Raji (cell line): ENCODE measurements at regions not wholly inside any gene's neighbourhood (a gene's known extent, or its start where the extent isn't known, plus 50 kb on each side); places are given as distances from the start of the nearest gene placed in this dataset.

Experiments used
- POLR2A ChIP-seq: IDR thresholded peaks from 2 replicates; pipeline ENCODE4 v1.6.1; 2011; ENCODE audit warnings: low read depth, low read length, control low read depth; ENCODE audit not compliant: insufficient read depth

DNA sequence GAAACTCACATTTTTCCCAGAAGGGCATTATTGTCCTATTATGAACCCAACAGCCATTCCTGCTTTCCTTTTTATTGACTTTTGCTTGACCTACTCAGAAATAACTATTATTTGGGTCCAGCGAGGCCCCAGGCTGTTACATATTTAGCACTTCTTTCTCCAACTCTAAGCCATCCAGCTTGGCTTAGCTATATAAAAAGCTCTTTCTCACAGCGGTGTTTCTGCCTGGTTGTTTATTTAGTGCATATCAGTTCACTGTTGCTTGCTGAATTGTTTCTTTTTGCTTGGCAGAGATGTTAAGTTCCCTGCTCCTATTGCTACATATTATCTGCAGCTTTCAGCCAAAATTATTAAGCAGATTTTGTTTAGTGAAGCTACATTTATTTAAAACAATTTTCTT lies 1156.8 kb upstream of the SEMA6A start:
- no peak for TF ChIP-seq POLR2A

DNA sequence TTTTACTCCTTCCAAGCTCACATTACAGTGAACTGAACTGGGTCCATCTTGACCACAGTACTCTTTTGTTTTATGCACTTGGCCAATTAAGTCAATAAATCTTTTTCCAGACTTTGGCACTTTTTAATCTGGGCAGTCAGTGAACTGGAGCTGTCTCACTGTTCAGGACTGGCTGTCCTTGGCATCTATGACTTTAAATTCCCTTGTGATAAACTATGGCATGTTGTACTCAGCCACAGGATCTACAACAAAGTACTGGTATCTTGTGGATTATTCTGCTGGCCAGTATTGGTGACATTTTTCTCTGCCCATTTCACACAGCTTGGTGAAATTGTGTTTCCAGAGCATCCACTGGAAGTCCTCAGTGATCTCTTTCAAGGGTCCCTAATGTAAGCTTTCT lies 1144.8 kb upstream of the SEMA6A start:
- TF ChIP-seq POLR2A: no peak

DNA sequence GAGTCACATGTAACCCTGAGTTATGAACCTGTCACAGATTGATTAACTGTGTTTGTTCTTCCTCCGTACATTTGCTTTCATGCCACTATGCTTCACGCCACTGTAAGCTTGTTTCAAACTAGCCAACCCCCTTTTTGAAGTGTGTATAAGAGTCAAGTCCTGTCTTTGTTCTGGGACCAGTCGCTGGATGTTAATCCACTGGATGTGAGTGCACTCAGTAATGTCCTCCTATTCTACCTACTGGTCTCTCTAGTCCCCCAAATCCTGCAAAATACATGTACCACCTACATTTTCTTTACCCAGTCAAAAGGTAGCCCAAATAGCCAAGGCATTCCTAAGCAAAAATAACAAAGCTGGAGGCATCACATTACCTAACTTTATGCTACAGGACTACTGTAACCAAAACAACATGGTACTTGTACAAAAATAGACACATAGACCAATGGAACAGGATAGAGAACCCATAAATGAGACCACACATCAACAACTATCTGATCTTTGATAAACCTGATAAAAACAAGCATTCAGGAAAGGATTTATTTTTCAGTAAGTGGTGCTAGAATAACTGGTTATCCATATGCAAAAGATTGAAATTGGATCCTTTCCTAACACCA lies 1139.1 kb upstream of the SEMA6A start:
- TF ChIP-seq POLR2A: no peak

DNA sequence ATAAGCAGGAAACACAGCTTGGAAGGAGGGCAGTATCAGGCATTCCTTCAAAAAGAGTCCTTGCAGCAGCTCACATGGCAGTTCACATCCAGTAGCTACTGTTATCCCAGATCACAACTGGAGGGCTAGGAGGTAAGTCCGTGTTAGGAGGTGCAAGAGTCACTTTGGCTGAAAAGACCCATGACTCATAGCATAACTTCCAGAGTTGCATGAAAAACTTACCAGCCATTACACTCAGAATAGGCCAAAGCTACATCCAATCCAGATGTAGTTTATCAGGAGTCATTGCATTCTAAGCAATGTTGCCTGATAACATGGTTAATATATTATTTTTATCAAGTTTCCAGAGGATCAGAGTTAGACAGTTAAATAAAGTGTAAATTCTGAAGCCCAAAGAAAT lies 1126.4 kb upstream of the SEMA6A start:
- no peak for TF ChIP-seq POLR2A

DNA sequence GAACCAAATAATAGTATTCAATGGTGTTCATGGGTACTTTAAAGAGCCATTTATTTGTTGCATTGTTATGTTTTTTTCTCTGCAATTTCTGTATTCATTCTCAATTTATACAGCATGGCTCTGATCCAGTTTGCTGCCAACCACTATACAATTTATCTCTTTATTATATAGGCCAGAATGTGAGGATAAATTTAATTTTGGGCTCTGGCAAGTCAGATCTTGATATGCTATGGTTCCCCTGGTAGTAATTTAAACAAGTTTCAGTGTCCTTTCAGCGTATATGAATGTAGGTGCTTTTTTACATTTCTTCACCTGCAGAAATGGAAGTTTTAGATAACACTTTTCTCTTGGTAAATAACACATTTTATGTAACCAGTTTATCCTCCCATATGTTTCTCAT lies 1118.0 kb upstream of the SEMA6A start:
- no peak for TF ChIP-seq POLR2A

DNA sequence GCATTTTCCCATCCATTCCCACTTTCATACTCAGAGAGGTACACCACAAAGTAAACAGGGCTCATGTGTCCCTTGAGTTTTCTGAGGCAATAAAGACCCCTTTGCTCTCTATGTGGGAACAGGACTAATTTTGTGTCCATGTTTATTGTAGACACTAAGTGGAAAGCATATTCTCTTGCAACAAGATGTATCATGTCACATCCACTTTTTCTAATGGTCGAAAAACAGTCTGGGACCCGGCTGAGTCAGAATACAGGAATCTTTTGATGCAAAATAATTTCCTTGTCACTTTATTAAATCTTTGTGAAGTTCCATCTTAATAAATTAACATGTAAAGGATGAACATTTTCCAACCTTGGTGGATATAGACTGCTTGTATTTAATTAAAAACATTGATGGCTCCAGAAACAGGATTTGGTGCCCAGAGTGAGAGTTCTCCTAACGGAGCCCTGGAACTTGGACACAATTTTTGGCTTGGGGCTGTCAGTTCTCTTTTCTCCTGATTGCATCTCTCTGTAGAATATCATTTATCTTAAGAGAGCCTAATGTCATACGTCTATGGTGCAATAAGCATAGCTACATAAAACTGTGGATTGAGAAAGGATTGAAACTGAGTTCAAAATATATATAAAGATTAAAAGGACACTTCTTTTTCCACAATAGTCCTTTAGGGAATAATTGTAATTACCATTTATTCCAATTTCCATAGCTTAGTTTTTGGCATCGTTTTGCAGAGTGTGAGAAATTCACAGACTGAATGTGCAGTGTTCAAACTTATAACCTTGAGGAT lies 1116.7 kb upstream of the SEMA6A start:
- TF ChIP-seq POLR2A: no peak

DNA sequence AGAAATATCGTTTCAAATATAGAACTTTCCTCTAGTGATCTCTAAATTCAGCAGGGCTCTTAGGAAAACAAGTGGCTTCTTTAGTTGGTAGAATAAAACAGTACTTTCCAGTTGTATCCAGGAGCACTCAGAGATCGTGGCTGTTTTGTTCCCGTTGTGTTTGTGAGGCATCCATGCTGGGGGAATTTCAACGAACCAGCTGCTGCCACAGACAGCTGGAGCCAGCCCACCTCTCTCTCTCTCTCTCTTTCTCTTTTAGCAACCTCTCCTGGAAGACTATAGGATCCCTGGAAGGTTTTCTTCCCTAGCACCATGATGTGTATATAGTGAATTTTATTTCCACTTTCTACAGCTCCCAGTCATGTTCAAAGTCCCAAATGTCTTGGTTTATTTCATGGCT lies 1116.0 kb upstream of the SEMA6A start:
- no peak for TF ChIP-seq POLR2A

DNA sequence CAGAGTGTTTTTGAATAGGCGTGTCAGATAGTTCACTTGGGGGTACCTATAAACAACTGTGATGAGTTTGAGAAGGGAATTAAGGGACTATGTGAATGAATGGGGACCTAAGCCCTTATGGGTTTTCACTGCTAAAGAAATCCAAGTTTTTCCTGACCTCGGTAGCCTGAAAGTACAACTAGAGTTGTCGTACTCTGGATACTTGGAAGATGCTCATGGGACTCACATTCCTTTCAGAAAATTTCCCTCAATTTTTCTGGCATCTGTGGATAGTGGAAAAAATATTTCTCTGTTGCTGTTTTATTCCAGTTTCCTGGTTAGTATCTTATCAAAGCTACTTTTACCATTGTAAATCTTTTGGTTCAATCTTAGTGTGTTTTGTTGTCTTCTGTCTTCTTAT lies 1112.3 kb upstream of the SEMA6A start:
- TF ChIP-seq POLR2A: no peak

DNA sequence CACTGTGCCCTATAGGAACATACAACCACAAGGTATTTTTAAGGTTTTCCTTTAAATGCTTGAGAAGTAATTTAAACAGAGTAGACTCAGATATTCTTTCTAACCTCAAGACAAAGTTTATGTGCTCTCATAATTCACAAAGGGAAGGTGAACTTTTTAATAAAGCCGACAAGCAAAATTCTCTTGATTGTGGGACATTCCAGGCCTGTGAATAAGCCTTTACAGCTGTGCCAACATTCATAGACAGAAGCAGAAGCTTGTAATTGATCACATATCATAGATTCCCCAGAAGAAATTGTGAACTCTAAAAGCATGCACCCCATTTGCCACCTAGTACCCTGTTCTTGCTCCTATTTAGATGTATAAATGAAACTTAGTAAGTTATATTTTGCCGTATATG lies 1107.8 kb upstream of the SEMA6A start:
- TF ChIP-seq POLR2A: no peak

DNA sequence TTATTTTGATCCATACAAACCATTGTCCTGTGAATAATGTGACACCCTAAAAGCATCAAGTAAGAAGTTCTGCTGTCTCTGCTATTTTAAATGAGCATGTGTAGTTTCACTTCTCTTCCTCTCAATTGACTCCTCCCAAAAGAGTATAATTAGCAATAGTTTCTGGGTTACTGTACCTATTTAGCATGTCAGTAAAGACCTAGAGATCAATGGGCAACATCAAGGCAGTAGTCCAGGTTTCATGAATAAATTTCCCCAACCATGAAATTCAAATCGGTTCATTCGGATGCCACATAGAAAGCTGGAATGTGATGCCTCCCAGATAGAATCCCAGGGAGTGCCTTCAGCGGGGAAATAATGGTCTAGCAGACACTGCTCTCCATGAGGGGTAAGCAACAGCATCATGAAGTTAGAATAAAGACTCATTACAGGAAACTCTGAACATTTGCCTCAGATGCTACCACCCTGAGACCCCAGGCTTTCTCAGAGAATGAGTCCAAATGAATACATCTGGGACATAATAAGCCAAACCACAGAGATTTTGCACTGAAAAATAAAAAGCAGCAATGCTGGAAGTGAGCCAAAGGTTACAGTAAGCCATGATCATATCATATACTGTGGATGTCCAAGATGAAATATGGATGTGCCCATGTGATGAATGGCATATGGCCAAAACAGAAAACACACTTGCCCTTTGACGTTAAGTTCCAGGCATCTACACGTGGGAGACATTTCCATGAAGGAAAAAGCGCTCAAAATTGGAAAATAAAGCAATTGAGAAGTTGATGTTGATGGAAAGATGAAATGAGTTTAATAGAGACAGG lies 1107.0 kb upstream of the SEMA6A start:
- no peak for TF ChIP-seq POLR2A

DNA sequence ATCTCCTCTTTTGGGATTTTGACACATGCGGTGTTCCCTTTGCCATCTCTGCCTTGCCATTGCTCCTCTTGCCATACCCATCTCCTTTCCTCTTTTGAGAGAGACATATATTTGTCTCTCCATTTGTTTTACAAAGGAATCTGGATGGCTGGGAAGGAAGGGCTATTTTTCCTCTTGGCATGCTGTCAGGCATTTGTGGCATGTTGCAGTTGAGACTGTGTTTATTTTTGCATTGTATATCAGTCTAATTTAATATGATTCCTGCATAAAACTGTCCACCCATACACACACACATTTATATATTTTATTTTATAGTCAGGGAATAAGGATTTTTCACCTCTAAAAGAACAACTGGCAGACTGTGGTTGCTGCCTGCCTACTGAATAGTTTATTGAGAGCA lies 1105.8 kb upstream of the SEMA6A start:
- TF ChIP-seq POLR2A: no peak

DNA sequence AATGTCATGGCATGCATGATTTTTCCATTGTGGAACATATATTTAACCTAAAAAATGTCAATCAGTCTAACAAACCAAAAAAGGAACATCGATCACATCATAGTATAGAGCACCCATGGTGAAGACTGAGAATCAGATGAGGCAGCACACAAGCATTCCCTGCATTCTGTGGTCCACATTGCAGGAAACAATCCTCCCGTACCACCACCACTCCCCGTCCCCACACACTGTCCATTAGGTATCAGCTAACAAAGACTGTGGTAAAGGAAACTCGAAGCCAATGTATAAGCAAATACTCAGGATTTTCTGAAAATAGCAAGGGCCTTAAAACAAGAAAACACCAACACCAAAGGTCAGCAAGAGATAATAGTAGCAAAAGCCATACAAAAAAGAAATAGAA lies 1104.4 kb upstream of the SEMA6A start:
- no peak for TF ChIP-seq POLR2A

DNA sequence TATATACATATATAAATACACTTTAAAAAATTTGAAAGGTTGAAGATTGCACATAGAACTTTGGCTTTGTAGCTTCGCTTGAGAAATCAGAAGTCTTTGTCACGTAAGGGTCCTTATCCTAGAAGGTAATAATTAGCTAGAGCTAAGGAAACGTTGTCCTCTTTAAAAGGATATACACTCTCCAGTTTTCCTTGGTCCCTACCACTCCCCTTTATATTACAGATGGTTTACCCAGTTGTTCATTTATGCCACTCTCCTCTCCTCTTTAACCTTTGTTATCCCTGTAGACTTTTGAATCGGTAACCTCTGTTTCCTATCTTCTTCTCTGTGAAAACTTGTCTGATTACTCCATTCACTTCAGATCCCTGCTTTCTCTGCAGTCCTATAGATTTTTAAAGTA lies 1101.0 kb upstream of the SEMA6A start:
- no peak for TF ChIP-seq POLR2A

DNA sequence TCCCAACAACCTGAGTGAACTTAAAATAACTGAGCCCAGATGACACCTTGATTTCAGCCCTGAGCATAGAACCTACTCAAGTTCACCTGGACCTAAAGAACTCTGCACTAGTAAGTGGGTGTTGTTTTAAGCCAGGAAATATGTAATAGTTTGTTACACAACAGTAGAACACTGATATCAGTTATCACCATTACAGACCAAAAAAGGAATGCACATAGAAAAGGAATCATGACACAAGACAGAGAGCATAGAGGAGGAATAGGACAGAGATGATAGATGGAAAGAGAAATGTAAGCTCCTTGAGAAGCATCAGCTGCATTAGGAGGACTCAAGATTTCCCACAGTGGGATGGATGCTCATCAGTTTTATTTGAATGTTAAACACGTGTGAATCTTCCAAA lies 1096.9 kb upstream of the SEMA6A start:
- TF ChIP-seq POLR2A: no peak

DNA sequence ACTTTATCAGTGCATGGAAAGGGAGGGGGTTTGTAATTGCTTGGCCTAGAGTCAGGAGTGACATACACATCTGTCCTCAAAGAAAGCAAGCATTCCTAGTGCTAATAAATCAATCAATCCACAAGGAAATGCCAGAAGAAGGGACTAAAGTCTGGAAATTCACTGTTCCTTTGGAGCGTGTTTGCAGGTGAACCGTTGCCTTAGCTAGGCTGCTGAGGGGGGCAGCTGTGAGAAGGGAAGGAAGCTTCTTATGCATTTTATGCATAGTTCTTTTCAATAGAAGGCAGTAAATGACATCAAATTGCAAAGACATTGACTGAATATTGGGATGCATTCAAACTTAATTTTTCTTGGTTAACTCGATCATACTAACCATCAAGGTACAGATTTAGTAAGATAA lies 1092.5 kb upstream of the SEMA6A start:
- no peak for TF ChIP-seq POLR2A

DNA sequence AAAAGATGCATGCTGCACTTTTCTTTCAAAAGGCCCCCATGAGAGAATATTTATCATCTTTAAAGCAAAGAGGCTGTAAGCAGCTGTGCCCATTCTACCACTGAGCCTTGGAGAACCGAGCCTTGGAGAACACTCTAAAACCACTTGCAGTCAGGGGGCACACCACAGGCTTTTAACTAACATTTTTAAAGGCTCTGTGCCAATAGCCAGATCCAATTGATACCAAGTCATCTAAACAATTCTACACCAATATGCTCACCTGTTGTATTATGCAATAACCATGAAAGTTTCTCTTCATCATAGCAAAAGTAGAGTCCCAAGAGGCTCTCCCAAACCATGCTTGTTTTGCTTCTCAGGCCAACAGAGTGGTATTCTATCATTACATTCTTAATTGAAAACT lies 1090.5 kb upstream of the SEMA6A start:
- no peak for TF ChIP-seq POLR2A

DNA sequence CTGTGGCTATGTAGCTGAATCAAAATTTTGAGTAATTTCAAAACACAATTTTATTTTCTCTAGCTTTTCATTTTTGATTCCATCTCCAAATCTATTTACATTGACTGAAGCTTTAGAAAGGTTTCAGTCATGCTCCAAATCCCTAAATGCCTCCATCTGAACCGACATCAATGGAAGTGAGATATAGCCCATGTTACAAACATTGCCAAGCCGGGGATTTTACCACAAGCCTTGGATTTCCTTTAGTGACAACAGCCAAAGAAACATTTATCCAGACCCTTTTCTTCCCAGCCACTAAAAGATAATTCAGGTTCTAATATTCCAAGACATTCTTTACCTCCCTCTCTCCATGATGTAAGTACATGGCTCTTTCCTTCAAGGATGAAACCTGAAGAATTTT lies 1087.7 kb upstream of the SEMA6A start:
- TF ChIP-seq POLR2A: no peak

DNA sequence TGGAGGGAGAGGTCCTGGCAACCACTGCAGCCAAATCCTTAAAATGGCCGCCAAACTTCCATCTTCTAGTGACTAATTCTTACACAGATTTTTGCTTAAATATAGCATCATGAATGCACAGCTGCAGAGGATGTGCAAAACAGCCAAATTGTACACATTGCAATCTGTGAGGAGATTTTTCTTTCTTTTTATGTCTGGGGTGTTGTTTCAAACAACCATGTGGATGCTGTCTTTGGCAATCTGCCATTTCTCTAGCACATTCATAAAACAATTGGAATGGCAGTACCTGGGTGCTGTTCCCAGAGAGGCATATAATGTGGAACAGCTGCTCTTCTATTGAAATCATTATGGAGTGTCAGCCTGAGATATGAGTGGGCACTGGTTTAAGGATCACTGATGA lies 1082.9 kb upstream of the SEMA6A start:
- TF ChIP-seq POLR2A: no peak
